RWPE1 (cell line): ENCODE measurements at regions not wholly inside any gene's neighbourhood (a gene's known extent, or its start where the extent isn't known, plus 50 kb on each side); places are given as distances from the start of the nearest gene placed in this dataset.

Source experiments
- CTCF ChIA-PET: fragments of 350-600 bp; sonication (Branson Sonifier 250); formaldehyde crosslinking; extraction: SDS; loops from one replicate; lab custom pipeline; 2021; lab: Yijun Ruan, JAX
- POLR2A ChIA-PET: fragments of 400-600 bp; formaldehyde crosslinking; extraction: SDS; loops from one replicate; lab custom pipeline; 2020; ENCODE audit warnings: antibody characterized with exemption; ENCODE audit not compliant: low non-redundant PET; lab: Yijun Ruan, JAX
- DNase-seq: peaks from one replicate; pipeline ENCODE4 v3.0.0; 2012; ENCODE audit warnings: low spot score
- H3K27ac ChIP-seq: fragments of 450-650 bp; 2 replicates; pipeline ENCODE4 v1.5.1; 2017
- TF ChIP-seq, protein P1 (sequence below): fragments of 450-650 bp; conservative IDR thresholded peaks from 2 replicates; pipeline ENCODE4 v1.5.1; 2017; ENCODE audit warnings: low read depth, mild to moderate bottlenecking

DNA sequence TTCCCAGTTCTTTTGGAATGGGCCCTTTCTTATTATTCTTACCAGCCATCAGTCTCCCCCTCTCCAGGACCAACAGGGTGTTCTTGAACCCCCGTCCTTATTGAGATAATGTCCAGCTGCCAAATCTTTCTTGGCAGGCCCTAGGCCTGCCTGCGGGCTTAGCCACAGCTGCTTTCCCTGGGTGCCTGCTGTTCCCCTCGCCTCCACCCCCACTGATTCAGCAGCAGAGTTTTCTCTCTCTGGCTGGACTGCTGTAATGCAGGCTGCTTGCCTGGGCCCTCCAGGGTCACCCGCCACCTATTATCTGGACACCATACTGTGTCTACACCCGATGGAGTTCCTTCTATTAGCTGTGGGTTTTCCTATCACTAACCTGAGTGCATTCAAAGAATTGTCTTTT, 395.4 kb upstream of the ATP5MC3 start:
- ChIA-PET POLR2A (no interaction called here), CTCF (interaction anchor here (0.6 kb wide), 1 partner anchor 296 kb away, joined by 4 read pairs; no protein-coding TSS in a partner anchor)
- TF ChIP-seq, protein P1, sequence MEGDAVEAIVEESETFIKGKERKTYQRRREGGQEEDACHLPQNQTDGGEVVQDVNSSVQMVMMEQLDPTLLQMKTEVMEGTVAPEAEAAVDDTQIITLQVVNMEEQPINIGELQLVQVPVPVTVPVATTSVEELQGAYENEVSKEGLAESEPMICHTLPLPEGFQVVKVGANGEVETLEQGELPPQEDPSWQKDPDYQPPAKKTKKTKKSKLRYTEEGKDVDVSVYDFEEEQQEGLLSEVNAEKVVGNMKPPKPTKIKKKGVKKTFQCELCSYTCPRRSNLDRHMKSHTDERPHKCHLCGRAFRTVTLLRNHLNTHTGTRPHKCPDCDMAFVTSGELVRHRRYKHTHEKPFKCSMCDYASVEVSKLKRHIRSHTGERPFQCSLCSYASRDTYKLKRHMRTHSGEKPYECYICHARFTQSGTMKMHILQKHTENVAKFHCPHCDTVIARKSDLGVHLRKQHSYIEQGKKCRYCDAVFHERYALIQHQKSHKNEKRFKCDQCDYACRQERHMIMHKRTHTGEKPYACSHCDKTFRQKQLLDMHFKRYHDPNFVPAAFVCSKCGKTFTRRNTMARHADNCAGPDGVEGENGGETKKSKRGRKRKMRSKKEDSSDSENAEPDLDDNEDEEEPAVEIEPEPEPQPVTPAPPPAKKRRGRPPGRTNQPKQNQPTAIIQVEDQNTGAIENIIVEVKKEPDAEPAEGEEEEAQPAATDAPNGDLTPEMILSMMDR = no peak
- no peak for DNase-seq
- H3K27ac ChIP-seq = no peak overlapping the region

DNA sequence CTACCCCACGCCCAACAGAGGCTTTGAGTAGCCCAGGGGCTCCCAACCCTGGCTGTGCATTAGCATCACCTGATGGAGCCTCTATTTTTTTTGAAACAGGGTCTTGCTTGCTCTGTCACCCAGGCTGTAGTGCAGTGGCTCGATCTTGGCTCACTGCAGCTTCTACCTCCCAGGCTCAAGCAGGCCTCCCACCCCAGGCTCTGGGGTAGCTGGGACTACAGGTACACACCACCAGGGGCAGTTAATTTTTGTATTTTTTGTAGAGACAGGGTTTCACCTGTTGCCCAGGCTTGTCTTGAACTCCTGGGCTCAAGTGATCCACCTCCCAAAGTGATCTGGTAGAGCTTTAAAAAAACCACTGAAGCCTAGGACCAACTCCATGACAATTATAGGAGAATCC, 394.8 kb upstream of the ATP5MC3 start:
- TF ChIP-seq, protein P1 = no peak
- ChIA-PET POLR2A (no interaction called here), CTCF (no interaction called here)
- DNase-seq = no peak
- no peak overlapping the region for H3K27ac ChIP-seq

DNA sequence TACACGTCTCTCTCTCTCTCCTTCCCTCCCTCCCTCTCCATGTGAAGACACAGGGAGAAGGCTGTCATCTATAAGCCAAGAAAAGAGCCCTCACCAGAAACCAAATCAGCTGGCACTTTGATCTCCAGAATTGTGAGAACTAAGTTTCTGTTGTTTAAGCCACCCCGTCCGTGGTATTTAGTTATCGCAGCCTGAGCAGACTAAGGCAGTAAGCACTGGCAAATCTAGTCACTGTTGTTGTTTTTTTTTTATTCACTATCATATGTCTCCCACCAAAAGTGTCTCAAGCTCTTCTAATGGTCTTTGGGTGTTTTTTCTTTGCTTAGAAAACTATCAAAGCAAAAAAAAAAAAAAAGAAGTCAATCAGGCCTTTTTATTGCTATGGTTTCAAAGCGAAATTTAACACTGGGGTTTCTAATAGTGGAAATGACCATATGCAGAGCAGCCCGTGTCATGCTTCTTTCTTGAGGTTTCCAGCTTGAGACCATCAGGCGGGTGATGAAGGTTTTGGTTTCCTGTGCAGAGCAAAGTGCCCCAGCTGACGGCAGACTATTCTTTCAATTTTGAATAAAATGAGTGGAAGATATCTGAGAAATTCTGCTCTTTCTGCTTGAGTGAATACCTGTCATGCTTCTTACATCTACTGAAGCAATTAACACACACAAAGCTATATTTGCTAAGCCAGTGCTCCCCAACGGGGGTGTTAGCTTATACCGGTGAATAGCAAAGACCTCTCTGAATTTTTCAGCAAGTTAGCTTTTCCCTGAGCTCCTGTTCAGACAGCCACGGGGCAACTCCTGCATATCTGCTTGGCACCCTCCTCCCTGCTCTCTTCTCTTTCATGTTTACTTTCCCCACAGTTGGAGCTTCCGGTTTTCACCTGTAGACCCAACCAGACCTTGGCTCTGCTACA, 394.1 kb upstream of the ATP5MC3 start:
- ChIA-PET POLR2A (no interaction called here), CTCF (interaction anchor here (0.6 kb wide), 1 partner anchor 241 kb away, joined by 3 read pairs; no protein-coding TSS in a partner anchor)
- no peak overlapping the region for H3K27ac ChIP-seq
- TF ChIP-seq, protein P1 = no peak
- DNase-seq = no peak

DNA sequence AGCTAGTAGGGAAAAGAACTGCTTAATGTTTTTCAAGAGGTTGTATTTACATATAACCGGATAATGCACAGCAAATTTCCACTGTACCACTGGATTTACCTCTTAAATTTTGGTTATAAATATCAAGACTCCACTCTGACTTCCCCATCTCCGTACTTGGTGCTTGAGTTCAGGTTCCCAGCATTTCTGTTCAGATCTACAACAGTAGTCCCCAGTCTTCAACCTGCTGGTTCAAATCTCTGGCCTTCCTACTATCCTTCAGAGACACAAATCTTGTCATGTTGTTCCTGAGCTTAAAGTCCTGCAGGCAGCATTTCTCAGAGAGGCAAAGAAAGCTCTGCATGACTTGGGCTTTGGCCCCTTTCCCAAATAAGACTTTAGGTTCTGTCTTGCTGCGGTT, 392.6 kb upstream of the ATP5MC3 start:
- POLR2A ChIA-PET = interaction anchor here (0.6 kb wide), 1 partner anchor 46 kb away, joined by 3 read pairs; no protein-coding TSS in a partner anchor
- H3K27ac ChIP-seq = no peak overlapping the region
- no peak for DNase-seq
- CTCF ChIA-PET = no interaction called here
- TF ChIP-seq, protein P1 = no peak

DNA sequence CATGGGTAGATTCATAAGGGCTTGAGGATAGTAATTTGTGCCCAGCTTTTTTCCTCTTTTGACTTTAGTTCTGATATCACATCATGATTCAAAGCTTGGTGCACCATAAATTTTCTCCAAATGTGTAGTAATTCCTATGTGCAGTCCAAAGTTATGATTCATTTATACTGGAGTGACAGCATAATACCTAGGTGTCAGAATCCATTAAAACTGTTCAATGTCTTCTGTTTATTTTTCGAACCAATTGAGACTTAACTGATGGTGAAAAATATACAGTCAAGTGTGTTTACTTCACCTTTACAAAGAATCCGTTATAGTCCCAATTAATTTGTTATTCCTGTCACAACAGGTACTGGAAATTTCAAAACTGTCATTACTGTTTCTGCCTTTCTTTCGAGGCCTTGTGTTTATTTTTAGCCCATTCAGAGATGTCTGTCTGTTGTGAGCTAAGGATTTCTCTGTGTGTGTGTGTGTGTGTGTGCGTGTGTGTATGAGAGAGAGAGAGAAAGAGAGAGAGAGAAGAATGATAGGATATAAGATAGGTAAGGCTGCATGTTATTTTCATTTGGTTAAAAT, 389.7 kb upstream of the ATP5MC3 start:
- CTCF ChIA-PET = interaction anchor here (0.7 kb wide), 1 partner anchor 8 kb away, joined by 3 read pairs; no protein-coding TSS in a partner anchor

More for the DNA sequence above, 389.7 kb upstream of the ATP5MC3 start:
- no peak for DNase-seq
- H3K27ac ChIP-seq = no peak overlapping the region
- TF ChIP-seq, protein P1 = no peak
- POLR2A ChIA-PET = no interaction called here
